ENCODE measurements at regions not wholly inside any gene's neighbourhood (a gene's known extent, or its start where the extent isn't known, plus 50 kb on each side); places are given as distances from the start of the nearest gene placed in this dataset.

DNA sequence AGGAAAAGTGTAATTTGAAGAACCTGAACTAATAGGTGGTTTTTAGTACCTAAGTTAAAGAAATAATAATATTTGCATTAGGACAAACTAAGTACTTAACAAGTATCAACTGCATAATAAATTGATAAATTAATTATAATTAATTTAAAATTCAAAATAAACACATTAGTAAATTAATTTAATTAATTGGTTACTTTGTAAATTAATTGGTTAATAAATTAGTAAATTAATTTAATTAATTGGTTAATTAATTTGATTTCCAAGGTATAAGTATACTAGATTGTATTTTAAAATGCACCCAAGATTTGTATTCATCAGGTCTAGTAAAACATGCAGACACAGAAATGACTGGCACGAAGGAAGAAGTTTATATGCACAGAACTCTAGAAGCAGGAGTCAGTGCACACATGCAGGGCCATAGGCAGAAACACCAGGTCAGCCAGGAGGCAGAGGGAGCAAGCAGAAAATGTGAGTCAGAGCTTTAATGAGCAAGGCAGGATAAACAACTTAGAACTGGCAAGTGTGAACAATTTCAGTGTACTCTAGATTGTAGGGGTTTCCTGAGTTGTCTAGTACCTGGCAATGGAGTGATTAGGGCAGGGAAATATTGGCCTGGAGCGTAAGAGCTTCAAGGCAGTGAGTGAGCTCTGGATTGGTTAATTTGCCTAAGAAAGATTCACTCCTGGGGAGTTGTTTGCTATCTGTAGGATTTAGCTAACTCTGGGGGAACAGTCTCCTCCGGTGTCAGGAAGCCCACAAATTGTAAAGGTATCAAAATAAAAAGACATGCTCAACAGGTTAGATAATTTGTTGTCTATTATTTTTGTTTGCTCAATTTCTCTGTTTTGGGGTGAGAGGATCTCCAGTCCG lies 665.7 kb downstream of the MRPL39 start:
- DNase-seq (ENCODE audit: low spot score in 2 of 2), result no peak

DNA sequence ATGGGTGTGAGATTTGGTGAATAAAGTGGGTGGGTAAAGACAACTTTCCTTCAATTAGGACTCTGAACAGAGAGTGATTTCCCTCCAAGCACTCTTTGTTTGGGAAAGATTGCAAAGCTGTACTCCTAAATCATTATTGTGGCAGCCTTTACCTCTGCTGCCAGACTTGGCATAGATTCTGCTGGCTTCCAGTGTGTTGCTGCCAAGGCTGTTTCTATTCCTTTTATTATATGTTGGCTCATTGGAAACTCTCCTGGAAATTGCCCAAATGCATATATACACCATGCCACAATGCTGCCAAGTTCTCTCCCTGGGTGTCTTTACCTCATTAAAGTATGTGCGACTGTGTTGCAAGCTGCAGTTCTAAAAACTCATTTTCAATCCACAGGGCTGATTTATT lies 668.0 kb downstream of the MRPL39 start:
- Mint-ChIP-seq H3K36me3 (ENCODE audit: insufficient read depth) (no peaks in the 10 kb centered on the region), H3K9me3 (no peaks in the 10 kb centered on the region), H3K4me1 (no peaks in the 10 kb centered on the region), H3K27ac (ENCODE audit: low read depth) (no peak overlapping the region), H3K27me3 (no peaks in the 10 kb centered on the region), H3K4me3 (no peak overlapping the region)
- no peak for ATAC-seq (replicated peaks; ENCODE audit: extremely low read depth, poor library complexity, severe bottlenecking)
- DNase-seq (ENCODE audit: low spot score in 2 of 2), result no peak

More for the DNA sequence above, 665.7 kb downstream of the MRPL39 start:
- Mint-ChIP-seq H3K4me3 (no peak overlapping the region), H3K36me3 (ENCODE audit: insufficient read depth) (no peaks in the 10 kb centered on the region), H3K27me3 (no peaks in the 10 kb centered on the region), H3K27ac (ENCODE audit: low read depth) (no peak overlapping the region), H3K4me1 (no peaks in the 10 kb centered on the region), H3K9me3 (no peaks in the 10 kb centered on the region)
- ATAC-seq (replicated peaks; ENCODE audit: extremely low read depth, poor library complexity, severe bottlenecking), result no peak

DNA sequence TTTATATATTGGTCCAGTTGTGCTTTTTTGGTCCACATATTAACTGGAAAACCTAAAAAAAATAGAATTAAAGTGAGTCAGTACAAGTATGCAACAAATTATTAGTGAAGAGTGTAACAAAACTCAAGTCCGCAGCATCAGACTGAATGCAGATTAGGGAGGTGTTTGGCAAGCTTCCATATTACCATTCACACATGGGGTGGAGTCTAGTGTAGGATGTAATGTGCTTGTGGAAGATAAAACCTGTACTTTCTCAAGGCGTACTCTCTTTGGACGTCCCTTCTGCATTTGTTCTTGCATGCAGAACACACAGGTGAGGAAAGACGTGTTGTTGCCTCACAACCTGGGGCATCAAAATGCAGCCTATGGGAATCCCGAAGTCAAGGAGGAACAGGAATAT lies 668.7 kb downstream of the MRPL39 start:
- H3K27me3 Mint-ChIP-seq, result no peaks in the 10 kb centered on the region
- H3K27ac Mint-ChIP-seq (ENCODE audit: low read depth), result no peak overlapping the region
- no peak for DNase-seq (ENCODE audit: low spot score in 2 of 2)
- no peaks in the 10 kb centered on the region for H3K9me3 Mint-ChIP-seq
- no peak for ATAC-seq (replicated peaks; ENCODE audit: extremely low read depth, poor library complexity, severe bottlenecking)
- H3K36me3 Mint-ChIP-seq (ENCODE audit: insufficient read depth), result no peaks in the 10 kb centered on the region
- no peaks in the 10 kb centered on the region for H3K4me1 Mint-ChIP-seq
- H3K4me3 Mint-ChIP-seq, result no peak overlapping the region

DNA sequence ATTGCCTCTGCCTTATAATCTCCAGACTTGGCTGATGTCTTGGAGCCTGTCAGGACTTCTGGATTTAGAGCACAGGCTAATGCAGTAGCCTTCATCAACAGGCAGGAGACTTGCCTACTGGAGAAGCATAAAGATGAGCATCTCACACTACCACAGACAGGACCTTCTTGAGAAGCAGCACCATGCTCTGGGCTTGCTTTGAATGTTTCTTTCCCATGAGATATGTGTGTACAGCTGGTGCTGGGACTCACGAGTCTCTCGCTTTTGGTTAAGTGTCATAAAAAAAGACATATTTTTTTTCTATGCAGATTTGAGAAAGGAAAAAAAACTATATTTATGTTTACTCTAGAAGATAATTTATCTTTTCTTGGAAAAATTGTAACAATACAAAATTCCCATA lies 671.3 kb downstream of the MRPL39 start:
- Mint-ChIP-seq H3K4me1 (no peaks in the 10 kb centered on the region), H3K27ac (ENCODE audit: low read depth) (no peak overlapping the region), H3K27me3 (no peaks in the 10 kb centered on the region), H3K9me3 (peaks cover 4% of the 10 kb centered on the region), H3K4me3 (no peak overlapping the region), H3K36me3 (ENCODE audit: insufficient read depth) (no peaks in the 10 kb centered on the region)
- DNase-seq (ENCODE audit: low spot score in 2 of 2), result no peak
- ATAC-seq (replicated peaks; ENCODE audit: extremely low read depth, poor library complexity, severe bottlenecking), result no peak

DNA sequence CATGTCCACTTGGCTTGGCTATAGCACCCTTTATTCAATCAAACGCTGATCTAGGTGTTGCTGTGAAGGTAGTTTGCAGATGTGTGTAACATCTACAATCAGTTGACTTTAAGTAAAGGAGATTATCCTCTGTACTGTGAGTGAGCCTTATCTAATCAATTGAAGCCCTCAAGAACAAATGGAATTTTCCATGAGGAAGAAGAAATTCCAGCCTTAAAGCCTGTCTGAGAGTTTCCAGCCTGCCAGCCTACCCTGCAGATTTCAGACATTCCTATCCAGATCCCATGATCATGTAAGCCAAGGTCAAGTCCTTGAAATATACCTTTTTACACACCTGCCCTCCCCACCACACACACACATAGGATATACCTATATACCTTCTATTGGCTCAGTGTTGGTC lies 696.7 kb downstream of the MRPL39 start:
- ATAC-seq (replicated peaks; ENCODE audit: extremely low read depth, poor library complexity, severe bottlenecking) (no peak), DNase-seq (ENCODE audit: low spot score in 2 of 2) (no peak)
- Mint-ChIP-seq H3K4me1 (no peaks in the 10 kb centered on the region), H3K9me3 (no peaks in the 10 kb centered on the region), H3K27me3 (no peaks in the 10 kb centered on the region), H3K4me3 (no peak overlapping the region), H3K27ac (ENCODE audit: low read depth) (no peak overlapping the region), H3K36me3 (ENCODE audit: insufficient read depth) (no peaks in the 10 kb centered on the region)

DNA sequence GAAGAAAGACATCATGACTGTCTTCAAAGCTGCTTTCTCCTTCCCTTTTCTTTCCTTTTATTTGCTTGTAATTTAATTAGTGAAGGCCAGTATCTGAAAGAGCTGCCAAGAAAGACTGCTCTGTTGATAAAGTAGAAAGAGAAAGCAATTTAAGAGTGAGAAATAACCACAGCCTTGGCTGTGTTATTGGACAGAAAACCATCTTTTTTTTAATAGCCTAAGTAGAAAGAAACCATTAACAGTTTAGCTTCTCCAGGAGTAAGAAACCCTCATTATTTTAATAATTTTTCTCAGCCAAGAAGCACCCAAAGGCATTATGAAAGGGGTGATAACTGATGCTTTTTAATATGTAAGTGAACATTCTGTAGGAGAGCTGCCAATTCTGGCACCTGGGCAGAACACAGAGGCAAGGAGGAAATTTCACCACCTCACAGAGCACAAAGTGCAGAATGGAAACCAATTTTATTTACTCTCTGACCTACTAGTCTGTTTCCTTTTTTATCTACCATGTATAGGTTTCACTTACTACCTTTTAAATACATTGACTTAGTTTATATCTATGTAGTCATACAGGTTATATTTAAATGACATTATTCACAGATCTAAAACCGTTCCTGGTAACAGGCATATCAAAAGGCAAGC lies 703.2 kb downstream of the MRPL39 start:
- DNase-seq (ENCODE audit: low spot score in 2 of 2), result no peak
- Mint-ChIP-seq H3K36me3 (ENCODE audit: insufficient read depth) (no peaks in the 10 kb centered on the region), H3K4me3 (no peak overlapping the region), H3K27me3 (no peaks in the 10 kb centered on the region), H3K4me1 (no peaks in the 10 kb centered on the region), H3K27ac (ENCODE audit: low read depth) (no peak overlapping the region), H3K9me3 (peaks cover 6% of the 10 kb centered on the region)
- no peak for ATAC-seq (replicated peaks; ENCODE audit: extremely low read depth, poor library complexity, severe bottlenecking)

DNA sequence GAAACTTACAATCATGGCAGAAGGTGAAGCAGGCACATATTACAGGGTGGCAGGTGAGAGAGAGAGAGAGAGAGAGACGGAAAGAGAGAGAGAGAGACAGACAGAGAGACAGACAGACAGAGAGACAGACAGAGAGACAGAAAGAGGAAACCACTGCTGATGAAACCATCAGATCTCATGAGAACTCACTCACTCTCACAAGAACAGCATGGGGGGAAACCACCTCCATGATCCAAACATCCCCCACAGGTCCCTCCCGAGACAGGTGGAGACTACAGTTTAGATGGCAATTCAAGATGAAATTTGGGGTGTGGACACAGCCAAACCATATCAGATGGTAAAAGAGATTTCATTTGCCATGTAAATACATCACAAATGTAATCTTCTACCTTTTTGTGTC lies 708.1 kb downstream of the MRPL39 start:
- ATAC-seq (replicated peaks; ENCODE audit: extremely low read depth, poor library complexity, severe bottlenecking), result no peak
- H3K27me3 Mint-ChIP-seq, result no peaks in the 10 kb centered on the region
- no peak for DNase-seq (ENCODE audit: low spot score in 2 of 2)
- no peaks in the 10 kb centered on the region for H3K36me3 Mint-ChIP-seq (ENCODE audit: insufficient read depth)
- peaks cover 6% of the 10 kb centered on the region for H3K9me3 Mint-ChIP-seq
- no peak overlapping the region for H3K27ac Mint-ChIP-seq (ENCODE audit: low read depth)
- H3K4me1 Mint-ChIP-seq, result no peaks in the 10 kb centered on the region
- no peak overlapping the region for H3K4me3 Mint-ChIP-seq

DNA sequence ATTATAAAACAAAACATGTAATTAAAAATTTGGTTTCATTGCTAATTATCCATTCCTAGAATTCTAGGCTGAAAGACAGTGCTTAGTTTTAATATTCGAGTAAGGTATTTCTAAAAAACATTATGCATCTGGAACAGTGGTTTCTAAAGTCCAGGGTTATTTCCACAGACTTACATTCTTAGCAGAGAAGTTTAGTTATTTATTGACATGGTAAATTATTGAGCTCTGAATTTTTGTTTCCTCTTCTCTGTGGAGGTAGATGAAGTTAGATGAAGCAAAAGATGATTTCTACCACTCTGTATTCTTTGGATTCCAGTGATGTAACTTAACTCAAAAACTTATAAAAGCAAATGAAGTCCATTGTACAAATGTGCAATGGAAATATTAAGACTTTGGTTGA lies 709.4 kb downstream of the MRPL39 start:
- Mint-ChIP-seq H3K4me1 (no peaks in the 10 kb centered on the region), H3K4me3 (no peak overlapping the region), H3K9me3 (peaks cover 6% of the 10 kb centered on the region), H3K27me3 (no peaks in the 10 kb centered on the region), H3K36me3 (ENCODE audit: insufficient read depth) (no peaks in the 10 kb centered on the region), H3K27ac (ENCODE audit: low read depth) (no peak overlapping the region)
- DNase-seq (ENCODE audit: low spot score in 2 of 2) (no peak), ATAC-seq (replicated peaks; ENCODE audit: extremely low read depth, poor library complexity, severe bottlenecking) (no peak)

DNA sequence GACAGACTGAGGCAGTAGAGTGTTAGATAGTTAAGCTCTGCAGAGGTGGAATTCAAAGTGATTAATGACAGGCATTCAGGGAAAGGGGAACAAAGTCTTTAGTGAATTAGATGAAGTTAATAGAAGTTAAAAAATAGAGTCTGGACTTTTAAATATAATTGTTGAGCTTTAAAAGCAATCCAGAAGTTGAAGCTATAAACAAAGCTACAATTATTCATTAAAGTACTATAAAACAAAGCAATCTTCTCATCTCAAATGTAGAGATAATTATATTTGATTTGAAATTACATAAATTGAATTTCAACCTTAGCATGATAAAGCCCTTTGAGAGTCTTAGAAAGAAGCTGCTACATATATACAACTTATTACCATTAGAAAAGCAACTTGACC lies 710.6 kb downstream of the MRPL39 start:
- H3K36me3 Mint-ChIP-seq (ENCODE audit: insufficient read depth), result no peaks in the 10 kb centered on the region
- H3K27ac Mint-ChIP-seq (ENCODE audit: low read depth), result no peak overlapping the region
- H3K9me3 Mint-ChIP-seq, result peaks cover 3% of the 10 kb centered on the region

DNA sequence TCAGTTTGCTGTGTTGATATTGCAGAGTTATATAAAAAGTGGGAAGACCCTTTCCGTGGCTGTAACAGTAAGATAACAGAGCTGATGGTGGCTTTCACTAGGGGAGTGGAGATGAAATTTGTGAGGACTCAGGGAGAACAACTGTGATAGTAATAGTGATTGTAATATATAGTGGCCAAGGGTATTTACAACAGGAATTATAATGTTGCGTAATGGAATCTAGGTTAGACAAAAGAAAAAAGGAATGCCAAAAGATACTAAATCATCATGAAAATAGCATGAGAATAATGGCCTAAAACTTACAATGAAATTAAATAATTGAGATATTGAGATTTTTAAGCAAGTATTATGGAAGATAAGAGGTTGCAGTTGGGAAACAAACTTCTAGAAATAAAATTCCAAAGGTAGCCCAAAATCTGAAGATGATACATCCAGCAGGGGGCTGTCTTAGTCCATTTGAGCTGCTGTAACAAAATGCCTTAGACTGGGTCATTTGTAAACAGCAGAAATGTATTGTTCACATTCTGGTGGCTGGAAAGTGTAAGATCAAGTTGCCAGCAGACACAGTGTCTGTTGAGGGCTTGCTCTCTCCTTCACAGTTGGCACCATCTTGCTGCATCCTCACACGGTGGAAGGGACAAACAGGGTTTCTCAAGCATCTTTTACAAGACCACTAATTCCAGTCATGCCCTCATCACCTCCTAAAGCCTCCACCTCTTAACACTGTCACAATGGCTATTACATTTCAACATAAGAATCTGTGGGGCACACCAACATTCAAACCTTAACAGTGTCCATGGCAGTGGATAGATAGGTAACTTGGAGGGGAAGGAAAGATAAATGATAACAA lies 711.2 kb downstream of the MRPL39 start:
- no peaks in the 10 kb centered on the region for H3K36me3 Mint-ChIP-seq (ENCODE audit: insufficient read depth)
- peaks cover 3% of the 10 kb centered on the region for H3K9me3 Mint-ChIP-seq
- DNase-seq (ENCODE audit: low spot score in 2 of 2), result no peak
- H3K27me3 Mint-ChIP-seq, result no peaks in the 10 kb centered on the region
- no peak overlapping the region for H3K4me3 Mint-ChIP-seq
- H3K27ac Mint-ChIP-seq (ENCODE audit: low read depth), result no peak overlapping the region
- H3K4me1 Mint-ChIP-seq, result no peaks in the 10 kb centered on the region
- ATAC-seq (replicated peaks; ENCODE audit: extremely low read depth, poor library complexity, severe bottlenecking), result no peak

More for the DNA sequence above, 710.6 kb downstream of the MRPL39 start:
- no peak overlapping the region for H3K4me3 Mint-ChIP-seq
- DNase-seq (ENCODE audit: low spot score in 2 of 2) (no peak), ATAC-seq (replicated peaks; ENCODE audit: extremely low read depth, poor library complexity, severe bottlenecking) (no peak)
- H3K4me1 Mint-ChIP-seq, result no peaks in the 10 kb centered on the region
- H3K27me3 Mint-ChIP-seq, result no peaks in the 10 kb centered on the region

DNA sequence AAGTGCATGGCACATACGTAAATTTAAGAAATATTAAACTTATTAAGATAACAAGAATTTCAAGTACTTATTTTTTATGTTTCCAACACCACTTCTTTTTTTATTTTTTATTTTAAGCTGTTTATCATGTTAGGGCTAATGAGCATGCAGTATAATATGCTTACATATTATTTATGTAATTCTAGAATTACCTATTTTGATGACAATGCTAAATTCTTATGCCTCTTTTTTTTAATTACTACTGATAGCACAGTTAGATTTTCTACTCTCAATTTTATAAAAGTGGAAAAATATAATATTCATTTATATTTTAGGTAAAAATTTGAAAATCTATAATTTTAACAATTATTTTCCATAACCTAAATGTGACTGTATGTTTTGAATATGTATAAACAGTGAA lies 713.0 kb downstream of the MRPL39 start:
- H3K27ac Mint-ChIP-seq (ENCODE audit: low read depth), result no peak overlapping the region
- no peak for DNase-seq (ENCODE audit: low spot score in 2 of 2)
- no peaks in the 10 kb centered on the region for H3K4me1 Mint-ChIP-seq
- no peaks in the 10 kb centered on the region for H3K27me3 Mint-ChIP-seq
- no peak overlapping the region for H3K4me3 Mint-ChIP-seq
- no peak for ATAC-seq (replicated peaks; ENCODE audit: extremely low read depth, poor library complexity, severe bottlenecking)
- H3K9me3 Mint-ChIP-seq, result peaks cover 3% of the 10 kb centered on the region
- no peaks in the 10 kb centered on the region for H3K36me3 Mint-ChIP-seq (ENCODE audit: insufficient read depth)

DNA sequence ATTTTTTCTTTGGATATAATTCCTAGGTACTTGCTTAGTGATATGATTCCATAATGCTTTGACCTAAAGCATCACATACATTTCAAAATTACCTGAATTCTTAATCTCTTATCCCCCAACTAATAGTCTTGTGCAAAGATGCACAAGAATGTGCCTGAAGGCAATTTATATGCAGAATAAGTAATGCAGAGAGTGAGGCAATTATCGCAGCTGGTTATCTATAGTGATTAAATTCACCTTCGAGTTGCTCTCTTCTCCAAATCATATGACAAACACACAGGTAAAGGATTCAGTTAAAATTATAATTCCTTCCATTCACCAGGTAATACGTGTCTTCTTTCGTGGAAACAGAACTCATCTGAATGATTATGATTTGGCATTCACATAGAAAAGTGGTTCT lies 717.3 kb downstream of the MRPL39 start:
- no peaks in the 10 kb centered on the region for H3K4me1 Mint-ChIP-seq
- H3K9me3 Mint-ChIP-seq, result peaks cover 3% of the 10 kb centered on the region
- no peak overlapping the region for H3K27ac Mint-ChIP-seq (ENCODE audit: low read depth)
- H3K4me3 Mint-ChIP-seq, result no peak overlapping the region
- no peaks in the 10 kb centered on the region for H3K36me3 Mint-ChIP-seq (ENCODE audit: insufficient read depth)
- no peak for DNase-seq (ENCODE audit: low spot score in 2 of 2)
- H3K27me3 Mint-ChIP-seq, result no peaks in the 10 kb centered on the region
- ATAC-seq (replicated peaks; ENCODE audit: extremely low read depth, poor library complexity, severe bottlenecking), result no peak
